Transverse colon (tissue), 4 donors: ENCODE measurements at regions not wholly inside any gene's neighbourhood (a gene's known extent, or its start where the extent isn't known, plus 50 kb on each side); places are given as distances from the start of the nearest gene placed in this dataset.

Experiments used
- DNase-seq: peaks from one replicate; pipeline ENCODE4 v3.0.0-alpha.2; 2019
- H3K27ac ChIP-seq, 4 donors: fragments of 200-600 bp; sonication (generic); 2 replicates each; pipeline ENCODE4 v1.5.1; 2016 to 2018; ENCODE audit warnings: inconsistent platforms in 4 of 4
- H3K27me3 ChIP-seq: fragments of 200-600 bp; sonication (generic); 2 replicates; pipeline ENCODE4 v1.5.1; 2017; ENCODE audit warnings: inconsistent platforms
- H3K36me3 ChIP-seq, 4 donors: fragments of 200-600 bp; sonication (generic); 2 replicates each; pipeline ENCODE4 v1.5.1; 2017 to 2019; ENCODE audit warnings: inconsistent platforms in 4 of 4
- H3K4me1 ChIP-seq, 4 donors: fragments of 200-600 bp; sonication (generic); 2 replicates each; pipeline ENCODE4 v1.5.1; 2017 to 2020; ENCODE audit warnings: inconsistent platforms in 4 of 4
- H3K4me3 ChIP-seq, 4 donors: fragments of 200-600 bp; sonication (generic); 1 replicate in 1 of 4; 2 replicates in 3 of 4; pipeline versions ENCODE4 v1.5.1 to v1.6.1; 2017 to 2019; ENCODE audit warnings: inconsistent platforms in 4 of 4
- H3K9me3 ChIP-seq, 2 donors: fragments of 200-600 bp; sonication (generic); 2 replicates each; pipeline ENCODE4 v1.5.1; 2017 to 2019; ENCODE audit warnings: inconsistent platforms in 2 of 2
- CTCF ChIP-seq, 5 experiments: fragments of 200-600 bp in 3 of 5; fragments of 450-650 bp in 2 of 5; sonication (generic) in 3 of 5; IDR thresholded peaks; 1 replicate in 2 of 5; 2 replicates in 3 of 5; pipeline ENCODE4 v1.5.1; 2016 to 2017; ENCODE audit warnings: antibody characterized with exemption in 5 of 5, inconsistent platforms in 3 of 5, mild to moderate bottlenecking in 2 of 5, moderate library complexity in 1 of 5
- EP300 ChIP-seq: sonication (generic); formaldehyde crosslinking; IDR thresholded peaks from one replicate; pipeline ENCODE4 v1.6.1; 2017; ENCODE audit warnings: antibody characterized with exemption, low read depth
- POLR2A ChIP-seq: fragments of 450-650 bp; IDR thresholded peaks from one replicate; pipeline ENCODE4 v1.6.1; 2016; ENCODE audit warnings: antibody characterized with exemption, mild to moderate bottlenecking, moderate library complexity
- POLR2AphosphoS5 ChIP-seq, 3 donors: sonication (generic); formaldehyde crosslinking; IDR thresholded peaks; one replicate each; pipeline ENCODE4 v1.6.1; 2016; ENCODE audit warnings: antibody characterized with exemption in 3 of 3
- WGBS, 2 donors: methylation state at CpG; one replicate each; pipeline ENCODE4 v1.1.5; 2018; ENCODE audit warnings: low coverage in 1 of 2; 5-methylcytosine and 5-hydroxymethylcytosine counted together
- in situ Hi-C, 4 donors: fragments of 200-750 bp; cut with MboI; loops; one replicate each; pipeline versions ENCODE4 v1.15.0 to v1.15.1; 2017; ENCODE audit warnings: low sequenced_read_pairs in 3 of 4, low pct_ligation_motif_present in 1 of 4, low pct_unique_long_range_greater_than_20kb in 1 of 4
- intact Hi-C: fragments of 100-400 bp; cut with DNase I; formaldehyde crosslinking; loops from one replicate; pipeline ENCODE4 v1.15.1; 2023; ENCODE audit warnings: low total_unique reads

- DNase-seq, result no peak
- in situ Hi-C loops, result no loop called here
- intact Hi-C loops, result no loop called here
- H3K36me3 ChIP-seq, result no peaks in the 10 kb centered on the region
- TF ChIP-seq POLR2A (no peak), EP300 (no peak), POLR2AphosphoS5 (IDR thresholded peaks at IDR 0.05) (no peak), CTCF (IDR thresholded peaks at IDR 0.05) (no peak)
- no peak overlapping the region for H3K4me3 ChIP-seq
- H3K4me1 ChIP-seq, result no peaks in the 10 kb centered on the region
- H3K27me3 ChIP-seq, result no peaks in the 10 kb centered on the region
- H3K9me3 ChIP-seq, result no peaks in the 10 kb centered on the region
- 99 to 100% methylated on average over 1 to 3 of the region's 3 CpGs for WGBS, 2 donors
- no peak overlapping the region for H3K27ac ChIP-seq
These were observed 1981.1 kb downstream of the EFNA5 start for GRCh38 chr5:105689596-105689995.

DNA sequence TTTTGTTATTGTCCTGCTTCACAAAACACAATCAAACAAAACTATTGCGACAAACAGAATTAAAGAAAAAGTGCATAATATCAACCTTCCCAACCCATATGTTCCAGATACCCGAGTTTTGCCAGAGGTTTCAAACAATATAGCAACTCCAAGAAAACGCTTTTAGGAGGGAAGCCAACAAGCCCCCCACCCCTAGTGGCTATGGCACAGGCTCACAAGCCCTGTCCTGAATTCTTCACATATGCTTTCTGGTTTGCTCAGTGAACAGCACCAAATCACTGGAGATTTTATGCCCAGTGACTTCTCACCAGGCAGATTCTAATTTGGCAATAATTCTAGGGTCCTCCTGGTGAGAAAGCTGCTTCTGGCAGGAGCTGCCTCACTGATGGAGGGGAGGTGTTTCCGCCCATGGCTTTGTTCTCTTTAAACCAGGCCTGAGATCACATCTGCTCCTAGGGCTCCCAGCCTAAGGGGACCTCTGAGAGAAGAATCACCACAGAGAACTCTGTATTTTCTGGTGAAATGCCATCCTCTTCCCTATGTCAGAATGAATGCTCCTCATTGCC, 1982.4 kb downstream of the EFNA5 start:
- intact Hi-C loops, result no loop called here

GRCh38 chr5:105687493-105687892, 1983.2 kb downstream of the EFNA5 start:
- Histone ChIP-seq H3K4me1 (no peaks in the 10 kb centered on the region), H3K4me3 (no peak overlapping the region), H3K27ac (no peak overlapping the region), H3K27me3 (no peaks in the 10 kb centered on the region), H3K9me3 (no peaks in the 10 kb centered on the region), H3K36me3 (no peaks in the 10 kb centered on the region)
- intact Hi-C loops (no loop called here), in situ Hi-C loops (no loop called here)
- TF ChIP-seq CTCF (IDR thresholded peaks at IDR 0.05), result no peak
- TF ChIP-seq EP300, result no peak
- no peak for TF ChIP-seq POLR2AphosphoS5 (IDR thresholded peaks at IDR 0.05)
- no peak for TF ChIP-seq POLR2A
- DNase-seq, result no peak
- WGBS, 2 donors, result 78 to 82% methylated on average over 3 of the region's 3 CpGs

More for the DNA sequence above, 1982.4 kb downstream of the EFNA5 start:
- 61 to 73% methylated on average over 4 of the region's 4 CpGs for WGBS, 2 donors
- H3K27ac ChIP-seq, result no peak overlapping the region
- in situ Hi-C loops, result no loop called here
- no peaks in the 10 kb centered on the region for H3K4me1 ChIP-seq
- no peak for DNase-seq
- H3K27me3 ChIP-seq, result no peaks in the 10 kb centered on the region
- no peak overlapping the region for H3K4me3 ChIP-seq
- H3K9me3 ChIP-seq, result no peaks in the 10 kb centered on the region
- H3K36me3 ChIP-seq, result no peaks in the 10 kb centered on the region
- TF ChIP-seq CTCF (IDR thresholded peaks at IDR 0.05) (no peak), POLR2A (no peak), POLR2AphosphoS5 (IDR thresholded peaks at IDR 0.05) (no peak), EP300 (no peak)

DNA sequence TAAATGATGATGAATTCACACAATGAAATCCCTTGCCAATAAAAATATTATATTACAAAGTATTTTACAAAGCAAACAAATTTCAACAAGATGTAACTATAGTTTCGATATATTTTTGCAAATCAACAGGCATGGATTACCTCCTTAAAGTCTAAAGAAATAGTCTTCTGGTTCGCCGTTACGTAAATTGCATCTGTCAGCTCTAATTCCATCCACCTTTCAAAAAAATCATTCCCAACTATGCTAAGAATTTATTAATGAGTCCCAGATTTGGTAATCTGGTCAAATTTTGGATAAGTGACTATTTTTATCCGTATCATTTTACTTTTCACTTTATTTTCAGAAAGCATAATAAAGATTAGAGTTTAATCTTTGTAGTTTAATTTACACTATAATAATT, 1984.9 kb downstream of the EFNA5 start:
- Histone ChIP-seq H3K27me3 (no peaks in the 10 kb centered on the region), H3K27ac (no peak overlapping the region), H3K36me3 (no peaks in the 10 kb centered on the region), H3K9me3 (no peaks in the 10 kb centered on the region), H3K4me1 (no peaks in the 10 kb centered on the region), H3K4me3 (no peak overlapping the region)
- in situ Hi-C loops, result no loop called here
- intact Hi-C loops, result no loop called here
- TF ChIP-seq POLR2A, result no peak
- TF ChIP-seq EP300, result no peak
- TF ChIP-seq CTCF (IDR thresholded peaks at IDR 0.05), result no peak
- no peak for TF ChIP-seq POLR2AphosphoS5 (IDR thresholded peaks at IDR 0.05)
- no peak for DNase-seq
- 91 to 93% methylated on average over 5 of the region's 5 CpGs for WGBS, 2 donors
